ENCODE measurements at regions not wholly inside any gene's neighbourhood (a gene's known extent, or its start where the extent isn't known, plus 50 kb on each side); places are given as distances from the start of the nearest gene placed in this dataset.

DNA sequence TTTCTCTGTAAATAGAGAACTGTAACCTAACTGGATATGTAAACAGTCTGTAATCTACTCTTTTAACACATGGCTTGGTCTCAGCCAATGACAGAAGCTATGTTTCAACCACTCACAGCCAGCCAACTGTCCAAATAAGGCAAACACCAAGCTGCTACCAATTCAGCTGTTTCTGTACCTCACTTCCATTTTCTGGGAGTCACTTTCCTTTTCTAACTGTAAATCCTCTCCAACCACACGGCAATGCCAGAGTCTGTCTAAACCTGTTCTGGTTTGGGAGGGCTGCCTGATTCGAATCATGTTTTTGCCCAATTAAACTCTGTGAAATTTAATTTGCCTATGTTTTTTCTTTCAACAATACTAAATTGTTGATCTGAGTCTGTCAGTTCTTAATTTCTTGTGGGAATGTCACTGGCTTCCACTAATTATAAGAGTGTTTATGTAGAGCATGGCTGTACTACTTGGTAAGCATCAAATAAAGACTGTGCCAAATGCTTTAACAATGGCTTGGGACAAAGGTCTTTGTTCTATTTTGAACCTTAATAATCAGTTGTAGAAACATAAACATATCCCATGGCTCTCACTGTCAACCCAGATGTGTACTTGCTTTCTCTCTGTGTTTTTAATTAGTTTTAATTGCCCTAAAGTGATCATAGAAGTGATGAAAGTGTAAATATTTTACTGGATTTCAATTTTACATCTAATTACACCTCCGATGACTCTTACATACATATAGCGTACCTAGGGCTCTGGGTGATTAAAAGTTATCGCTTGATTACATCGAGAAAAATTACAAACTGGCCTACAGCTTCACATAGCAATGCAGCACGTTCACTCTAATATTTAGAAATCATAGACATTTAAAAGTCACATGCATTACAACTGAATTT is 1144.6 kb upstream of the TMPRSS15 start:
- Histone ChIP-seq H3K27me3 (replicated peaks; ENCODE audit: control insufficient read depth, insufficient read depth, low read length) (no peaks in the 10 kb centered on the region), H3K4me3 (replicated peaks; ENCODE audit: low read depth, low read length) (no peak overlapping the region), H3K36me3 (ENCODE audit: control insufficient read depth, insufficient read depth, low read length) (no peaks in the 10 kb centered on the region)
- TF ChIP-seq, protein P1, sequence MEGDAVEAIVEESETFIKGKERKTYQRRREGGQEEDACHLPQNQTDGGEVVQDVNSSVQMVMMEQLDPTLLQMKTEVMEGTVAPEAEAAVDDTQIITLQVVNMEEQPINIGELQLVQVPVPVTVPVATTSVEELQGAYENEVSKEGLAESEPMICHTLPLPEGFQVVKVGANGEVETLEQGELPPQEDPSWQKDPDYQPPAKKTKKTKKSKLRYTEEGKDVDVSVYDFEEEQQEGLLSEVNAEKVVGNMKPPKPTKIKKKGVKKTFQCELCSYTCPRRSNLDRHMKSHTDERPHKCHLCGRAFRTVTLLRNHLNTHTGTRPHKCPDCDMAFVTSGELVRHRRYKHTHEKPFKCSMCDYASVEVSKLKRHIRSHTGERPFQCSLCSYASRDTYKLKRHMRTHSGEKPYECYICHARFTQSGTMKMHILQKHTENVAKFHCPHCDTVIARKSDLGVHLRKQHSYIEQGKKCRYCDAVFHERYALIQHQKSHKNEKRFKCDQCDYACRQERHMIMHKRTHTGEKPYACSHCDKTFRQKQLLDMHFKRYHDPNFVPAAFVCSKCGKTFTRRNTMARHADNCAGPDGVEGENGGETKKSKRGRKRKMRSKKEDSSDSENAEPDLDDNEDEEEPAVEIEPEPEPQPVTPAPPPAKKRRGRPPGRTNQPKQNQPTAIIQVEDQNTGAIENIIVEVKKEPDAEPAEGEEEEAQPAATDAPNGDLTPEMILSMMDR (IDR thresholded peaks at IDR 0.05; ENCODE audit: insufficient read depth, low read length, poor library complexity, severe bottlenecking): no peak
- no peak for DNase-seq (ENCODE audit: extremely low read depth, insufficient read length)

DNA sequence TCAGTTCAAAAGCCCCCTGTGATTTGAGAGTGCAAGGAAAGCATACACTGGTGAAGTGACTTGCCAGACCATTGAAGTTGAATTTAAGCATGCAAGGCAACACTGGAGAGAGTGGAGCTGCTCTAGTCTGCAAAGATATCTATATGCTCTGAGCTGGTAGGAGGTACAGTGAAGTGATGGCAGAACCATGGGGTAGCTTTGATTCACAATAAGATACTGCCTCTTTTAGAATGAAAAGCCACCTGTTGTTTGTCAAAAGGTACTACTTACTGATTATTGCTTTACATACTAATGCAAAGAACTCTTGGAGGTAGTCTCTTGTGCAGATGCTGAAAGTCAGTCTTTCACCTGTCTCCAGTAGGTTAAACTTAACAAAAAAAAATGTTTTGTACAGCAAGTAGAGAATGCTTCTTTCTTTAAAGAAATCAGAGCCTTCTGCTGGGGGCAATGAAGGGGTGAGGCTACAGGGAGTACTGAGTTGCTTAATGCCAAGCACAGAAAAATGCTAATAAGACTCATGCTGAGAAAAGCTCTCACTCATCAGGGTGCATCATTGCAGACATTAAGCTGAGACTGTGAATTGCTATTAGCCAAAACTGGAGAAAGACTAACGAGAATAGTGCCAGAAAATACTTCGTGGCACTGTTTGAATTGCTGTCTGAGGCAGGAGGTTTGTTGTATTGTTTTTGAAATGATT is 1150.5 kb upstream of the TMPRSS15 start:
- Histone ChIP-seq H3K4me3 (replicated peaks; ENCODE audit: low read depth, low read length) (no peak overlapping the region), H3K27me3 (replicated peaks; ENCODE audit: control insufficient read depth, insufficient read depth, low read length) (no peaks in the 10 kb centered on the region)
- no peak for DNase-seq (ENCODE audit: extremely low read depth, insufficient read length)

DNA sequence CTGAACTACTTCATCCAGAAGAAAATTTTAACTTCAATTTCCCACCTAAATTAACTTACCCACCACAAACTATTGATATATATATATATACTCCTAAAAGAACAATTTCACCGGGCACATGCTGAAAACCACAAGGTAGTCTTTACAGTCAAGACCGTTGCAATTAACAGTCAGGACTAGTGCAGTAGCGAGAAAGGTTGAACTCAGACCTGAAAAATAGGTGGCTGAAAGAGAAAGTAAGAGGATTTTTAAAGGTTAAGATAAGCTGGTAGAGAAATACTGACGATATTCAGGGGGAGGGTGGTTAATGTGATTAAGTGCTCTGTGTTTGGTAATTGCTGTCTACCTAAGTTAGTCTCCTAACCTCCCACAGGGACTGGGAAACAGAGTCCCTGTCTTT is 1153.5 kb upstream of the TMPRSS15 start:
- TF ChIP-seq, protein P1 (IDR thresholded peaks at IDR 0.05; ENCODE audit: insufficient read depth, low read length, poor library complexity, severe bottlenecking): no peak
- H3K27me3 ChIP-seq (replicated peaks; ENCODE audit: control insufficient read depth, insufficient read depth, low read length): no peaks in the 10 kb centered on the region

More for the DNA sequence above, 1150.5 kb upstream of the TMPRSS15 start:
- TF ChIP-seq, protein P1 (IDR thresholded peaks at IDR 0.05; ENCODE audit: insufficient read depth, low read length, poor library complexity, severe bottlenecking): no peak
- no peaks in the 10 kb centered on the region for H3K36me3 ChIP-seq (ENCODE audit: control insufficient read depth, insufficient read depth, low read length)

DNA sequence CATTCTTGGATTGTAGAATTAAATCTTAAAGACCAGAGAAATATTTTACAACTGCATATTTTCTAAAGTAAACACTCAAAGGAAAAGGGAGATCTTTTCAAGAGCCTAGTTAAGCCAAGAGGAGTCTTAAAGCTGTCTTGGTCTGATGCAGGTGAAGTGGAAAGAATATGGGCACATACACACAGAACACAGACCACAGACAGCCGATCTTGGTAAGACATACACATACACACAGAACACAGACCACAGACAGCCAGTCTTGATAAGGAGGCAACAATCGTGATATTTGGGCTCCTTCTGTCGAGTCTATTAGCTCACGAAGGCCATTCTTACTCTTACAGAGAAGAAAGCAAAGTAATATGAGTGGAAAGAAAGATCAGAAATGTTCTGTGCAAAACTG is 1153.9 kb upstream of the TMPRSS15 start:
- H3K4me3 ChIP-seq (replicated peaks; ENCODE audit: low read depth, low read length): no peak overlapping the region
- no peaks in the 10 kb centered on the region for H3K27me3 ChIP-seq (replicated peaks; ENCODE audit: control insufficient read depth, insufficient read depth, low read length)
- TF ChIP-seq, protein P1 (IDR thresholded peaks at IDR 0.05; ENCODE audit: insufficient read depth, low read length, poor library complexity, severe bottlenecking): no peak
- no peak for DNase-seq (ENCODE audit: extremely low read depth, insufficient read length)
- H3K36me3 ChIP-seq (ENCODE audit: control insufficient read depth, insufficient read depth, low read length): no peaks in the 10 kb centered on the region

More for the DNA sequence above, 1153.5 kb upstream of the TMPRSS15 start:
- no peak overlapping the region for H3K4me3 ChIP-seq (replicated peaks; ENCODE audit: low read depth, low read length)
- no peak for DNase-seq (ENCODE audit: extremely low read depth, insufficient read length)
- H3K36me3 ChIP-seq (ENCODE audit: control insufficient read depth, insufficient read depth, low read length): no peaks in the 10 kb centered on the region

DNA sequence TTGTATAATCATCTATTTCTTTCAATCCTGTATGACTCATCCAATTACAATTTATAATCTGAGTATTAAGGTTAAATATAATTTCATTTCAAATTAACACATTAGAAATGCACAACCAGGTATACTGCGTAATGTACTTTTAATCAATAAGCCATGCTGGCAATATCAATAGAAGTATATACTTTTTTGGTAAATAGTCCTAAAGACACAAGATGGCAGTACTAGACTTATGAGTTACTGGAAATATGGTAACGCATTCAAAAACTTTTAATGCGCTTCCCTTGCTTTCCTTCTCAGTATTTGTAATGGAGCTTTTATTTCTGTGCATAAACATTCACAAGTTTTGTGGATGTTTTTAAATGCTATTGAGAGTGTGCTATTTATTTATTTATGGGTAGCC is 1162.0 kb upstream of the TMPRSS15 start:
- Histone ChIP-seq H3K27me3 (replicated peaks; ENCODE audit: control insufficient read depth, insufficient read depth, low read length) (no peaks in the 10 kb centered on the region), H3K36me3 (ENCODE audit: control insufficient read depth, insufficient read depth, low read length) (no peaks in the 10 kb centered on the region), H3K4me3 (replicated peaks; ENCODE audit: low read depth, low read length) (no peak overlapping the region)
- TF ChIP-seq, protein P1 (IDR thresholded peaks at IDR 0.05; ENCODE audit: insufficient read depth, low read length, poor library complexity, severe bottlenecking): no peak
- DNase-seq (ENCODE audit: extremely low read depth, insufficient read length): no peak

Data from GM06990 (cell line).